MM.1S (cell line): ENCODE measurements at regions not wholly inside any gene's neighbourhood (a gene's known extent, or its start where the extent isn't known, plus 50 kb on each side); places are given as distances from the start of the nearest gene placed in this dataset.

Experiments
- DNase-seq: peaks from one replicate; pipeline ENCODE4 v3.0.0-alpha.2; 2015
- H2AFZ ChIP-seq: fragments of 300-600 bp; sonication (generic); 2 replicates; pipeline ENCODE4 v1.6.0; 2016; ENCODE audit warnings: antibody characterized with exemption, low read length
- H3F3A ChIP-seq: fragments of 300-600 bp; sonication (generic); 2 replicates; pipeline ENCODE4 v1.6.1; 2016; ENCODE audit warnings: mild to moderate bottlenecking, antibody characterized with exemption, low read length, moderate library complexity, mixed read lengths; ENCODE audit not compliant: insufficient read depth
- H3K27ac ChIP-seq: fragments of 300-600 bp; sonication (generic); 2 replicates; pipeline ENCODE4 v1.5.1; 2016; ENCODE audit warnings: mild to moderate bottlenecking, low read length
- H3K27me3 ChIP-seq: fragments of 300-600 bp; sonication (generic); replicated peaks from 2 replicates; pipeline ENCODE4 v1.6.0; 2016; ENCODE audit warnings: low read length; ENCODE audit not compliant: insufficient read depth
- H3K36me3 ChIP-seq: fragments of 300-600 bp; sonication (generic); replicated peaks from 2 replicates; pipeline ENCODE4 v1.6.1; 2016; ENCODE audit warnings: mild to moderate bottlenecking, low read length, mixed read lengths; ENCODE audit not compliant: insufficient read depth
- H3K4me1 ChIP-seq: fragments of 300-600 bp; sonication (generic); 2 replicates; pipeline ENCODE4 v1.6.1; 2016; ENCODE audit warnings: low read length, mixed read lengths
- H3K4me2 ChIP-seq: fragments of 300-600 bp; sonication (generic); 2 replicates; pipeline ENCODE4 v1.6.0; 2016; ENCODE audit warnings: low read depth, low read length
- H3K4me3 ChIP-seq: fragments of 300-600 bp; sonication (generic); 2 replicates; pipeline ENCODE4 v1.5.1; 2016; ENCODE audit warnings: low read length, mixed read lengths
- H3K79me2 ChIP-seq: fragments of 300-600 bp; sonication (generic); 2 replicates; pipeline ENCODE4 v1.6.1; 2016; ENCODE audit warnings: mixed run types, low read length, mixed read lengths
- H3K9ac ChIP-seq: fragments of 300-600 bp; sonication (generic); 2 replicates; pipeline ENCODE4 v1.6.1; 2016; ENCODE audit warnings: low read length, mixed read lengths
- H3K9me2 ChIP-seq: fragments of 300-600 bp; sonication (generic); replicated peaks from 2 replicates; pipeline ENCODE4 v1.6.1; 2016; ENCODE audit warnings: mild to moderate bottlenecking, low read length, mixed read lengths; ENCODE audit not compliant: insufficient read depth
- H3K9me3 ChIP-seq: fragments of 300-600 bp; sonication (generic); replicated peaks from 2 replicates; pipeline ENCODE4 v1.6.1; 2016; ENCODE audit warnings: mild to moderate bottlenecking, low read length, mixed read lengths; ENCODE audit not compliant: insufficient read depth
- H4K20me1 ChIP-seq: fragments of 300-600 bp; sonication (generic); 2 replicates; pipeline ENCODE4 v1.6.1; 2016; ENCODE audit warnings: mild to moderate bottlenecking, low read length, moderate library complexity, mixed read lengths; ENCODE audit not compliant: insufficient read depth
- EZH2 ChIP-seq: fragments of 300-600 bp; sonication (generic); optimal IDR thresholded peaks from 2 replicates; pipeline ENCODE3; 2017; ENCODE audit warnings: low read depth, mild to moderate bottlenecking, antibody characterized with exemption, low read length, mixed read lengths
- EZH2phosphoT487 ChIP-seq: fragments of 300-600 bp; sonication (generic); IDR thresholded peaks from 2 replicates; pipeline ENCODE4 v1.6.1; 2018; ENCODE audit warnings: antibody characterized with exemption, low read length
- TF ChIP-seq, protein P1 (sequence below): fragments of 300-600 bp; sonication (generic); IDR thresholded peaks from 2 replicates; pipeline ENCODE4 v1.5.1; 2016; ENCODE audit warnings: antibody characterized with exemption, low read length, mixed read lengths

- TF ChIP-seq, protein P1, sequence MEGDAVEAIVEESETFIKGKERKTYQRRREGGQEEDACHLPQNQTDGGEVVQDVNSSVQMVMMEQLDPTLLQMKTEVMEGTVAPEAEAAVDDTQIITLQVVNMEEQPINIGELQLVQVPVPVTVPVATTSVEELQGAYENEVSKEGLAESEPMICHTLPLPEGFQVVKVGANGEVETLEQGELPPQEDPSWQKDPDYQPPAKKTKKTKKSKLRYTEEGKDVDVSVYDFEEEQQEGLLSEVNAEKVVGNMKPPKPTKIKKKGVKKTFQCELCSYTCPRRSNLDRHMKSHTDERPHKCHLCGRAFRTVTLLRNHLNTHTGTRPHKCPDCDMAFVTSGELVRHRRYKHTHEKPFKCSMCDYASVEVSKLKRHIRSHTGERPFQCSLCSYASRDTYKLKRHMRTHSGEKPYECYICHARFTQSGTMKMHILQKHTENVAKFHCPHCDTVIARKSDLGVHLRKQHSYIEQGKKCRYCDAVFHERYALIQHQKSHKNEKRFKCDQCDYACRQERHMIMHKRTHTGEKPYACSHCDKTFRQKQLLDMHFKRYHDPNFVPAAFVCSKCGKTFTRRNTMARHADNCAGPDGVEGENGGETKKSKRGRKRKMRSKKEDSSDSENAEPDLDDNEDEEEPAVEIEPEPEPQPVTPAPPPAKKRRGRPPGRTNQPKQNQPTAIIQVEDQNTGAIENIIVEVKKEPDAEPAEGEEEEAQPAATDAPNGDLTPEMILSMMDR = no peak
- TF ChIP-seq EZH2 (no peak), EZH2phosphoT487 (no peak)
- Histone ChIP-seq H2AFZ (no peak overlapping the region), H3K4me2 (no peak overlapping the region), H3K27me3 (no peaks in the 10 kb centered on the region), H3K36me3 (no peaks in the 10 kb centered on the region), H3K27ac (no peak overlapping the region), H3K4me1 (no peaks in the 10 kb centered on the region), H3K4me3 (no peak overlapping the region), H3K9me2 (no peaks in the 10 kb centered on the region), H3K9me3 (no peaks in the 10 kb centered on the region), H4K20me1 (no peaks in the 10 kb centered on the region), H3K9ac (no peak overlapping the region), H3K79me2 (no peaks in the 10 kb centered on the region), H3F3A (no peaks in the 10 kb centered on the region)
- DNase-seq = no peak
Observed at GRCh38 chr11:115643549-115644270, 139.5 kb upstream of the CADM1 start.

DNA sequence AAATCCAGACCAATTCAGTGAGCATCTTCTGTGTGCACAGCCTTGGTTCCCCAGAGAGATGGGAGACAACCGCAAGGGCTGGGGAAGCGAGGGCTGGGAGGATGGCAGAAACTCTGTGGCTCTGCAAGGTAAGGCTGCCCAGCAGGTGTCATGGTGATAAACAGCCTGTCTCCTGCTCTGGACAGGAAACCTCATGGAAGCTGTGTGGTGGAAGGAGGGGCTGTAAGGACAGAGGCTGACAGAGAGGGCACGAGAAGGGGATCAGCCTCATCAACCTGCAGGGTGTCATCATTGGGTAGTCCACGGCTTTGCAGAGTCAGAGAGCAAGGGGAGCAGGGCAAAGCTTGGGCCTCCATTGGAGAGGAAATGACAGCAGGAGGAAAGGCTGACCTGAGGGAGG, 138.4 kb upstream of the CADM1 start:
- H4K20me1 ChIP-seq = no peaks in the 10 kb centered on the region
- no peak for DNase-seq
- no peaks in the 10 kb centered on the region for H3K79me2 ChIP-seq
- no peaks in the 10 kb centered on the region for H3K9me2 ChIP-seq
- H3K36me3 ChIP-seq = no peaks in the 10 kb centered on the region
- no peaks in the 10 kb centered on the region for H3K9me3 ChIP-seq
- H3K4me3 ChIP-seq = no peak overlapping the region
- no peak overlapping the region for H3K4me2 ChIP-seq
- no peak overlapping the region for H2AFZ ChIP-seq
- no peaks in the 10 kb centered on the region for H3K4me1 ChIP-seq
- TF ChIP-seq EZH2phosphoT487 = no peak
- no peak for TF ChIP-seq EZH2
- TF ChIP-seq, protein P1 = no peak
- H3K27me3 ChIP-seq = no peaks in the 10 kb centered on the region
- H3F3A ChIP-seq = no peaks in the 10 kb centered on the region
- H3K27ac ChIP-seq = no peak overlapping the region
- no peak overlapping the region for H3K9ac ChIP-seq

DNA sequence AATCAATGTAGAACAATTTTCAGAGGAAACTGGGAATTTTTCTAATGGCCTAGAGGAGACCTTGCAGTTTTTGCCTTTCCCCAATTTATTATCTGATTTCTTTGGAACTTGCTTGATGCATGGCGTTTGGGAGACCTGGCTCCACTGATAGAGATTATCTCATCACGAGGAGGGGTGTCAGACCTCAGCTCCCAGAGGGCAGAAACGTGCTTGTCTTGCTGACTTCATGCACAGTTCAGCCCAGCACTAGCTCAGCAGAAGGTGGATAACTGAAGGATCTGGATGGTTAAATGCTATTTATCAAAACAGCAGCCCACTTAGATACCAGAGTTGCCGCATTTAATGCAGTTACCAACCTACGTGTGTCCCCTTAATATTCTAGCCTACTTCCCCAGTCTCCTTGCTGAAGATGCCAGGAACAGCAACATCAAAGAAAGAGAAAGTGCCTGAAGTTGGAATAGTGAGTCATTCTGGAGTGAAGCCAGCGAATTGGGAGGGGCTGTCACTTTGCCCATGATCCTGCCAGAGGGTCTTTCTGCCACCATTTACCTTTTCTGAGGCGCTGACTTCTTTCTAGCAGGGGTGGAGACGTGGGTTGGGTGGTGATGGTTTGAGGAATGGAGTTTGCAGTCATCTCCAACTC, 133.5 kb upstream of the CADM1 start:
- Histone ChIP-seq H4K20me1 (no peaks in the 10 kb centered on the region), H3K9me2 (no peaks in the 10 kb centered on the region), H3K4me2 (no peak overlapping the region), H3F3A (no peaks in the 10 kb centered on the region), H2AFZ (no peak overlapping the region), H3K27me3 (no peaks in the 10 kb centered on the region), H3K36me3 (no peaks in the 10 kb centered on the region), H3K9me3 (no peaks in the 10 kb centered on the region), H3K79me2 (no peaks in the 10 kb centered on the region), H3K4me1 (no peaks in the 10 kb centered on the region), H3K4me3 (no peak overlapping the region), H3K9ac (no peak overlapping the region), H3K27ac (no peak overlapping the region)
- TF ChIP-seq EZH2 = no peak
- no peak for TF ChIP-seq EZH2phosphoT487
- no peak for DNase-seq
